Naive B cell (primary cell): ENCODE measurements at regions not wholly inside any gene's neighbourhood (a gene's known extent, or its start where the extent isn't known, plus 50 kb on each side); places are given as distances from the start of the nearest gene placed in this dataset.
"Not testable (repeated sequence)": the region's sequence is repeated elsewhere in the genome, so short reads cannot be mapped to it uniquely, and the experiment has no call there.

Source experiments
- ATAC-seq, 2 donors: fragments of 150-1000 bp; cut with Tn5 transposase; 2 replicates each; pipeline ENCODE4 v1.10.0; 2021; ENCODE audit warnings: low read depth in 2 of 2, mild to moderate bottlenecking in 2 of 2, moderate library complexity in 2 of 2
- DNase-seq: peaks from one replicate; pipeline ENCODE4 v3.0.0; 2022
- H3K27ac Mint-ChIP-seq, 6 donors: one replicate each; pipeline ENCODE4 v1.8.0; 2020 to 2022; ENCODE audit warnings: mild to moderate bottlenecking in 6 of 6, mixed read lengths in 6 of 6, moderate library complexity in 5 of 6, inconsistent platforms in 2 of 6
- H3K27me3 Mint-ChIP-seq, 3 donors: one replicate each; pipeline ENCODE4 v1.8.0; 2021 to 2022; ENCODE audit warnings: mixed read lengths in 3 of 3, mild to moderate bottlenecking in 1 of 3
- H3K36me3 Mint-ChIP-seq, 2 donors: one replicate each; pipeline ENCODE4 v1.8.0; 2020 to 2022; ENCODE audit warnings: mixed read lengths in 2 of 2, inconsistent platforms in 1 of 2, mild to moderate bottlenecking in 1 of 2
- H3K4me1 Mint-ChIP-seq, 3 donors: one replicate each; pipeline ENCODE4 v1.8.0; 2020 to 2022; ENCODE audit warnings: mixed read lengths in 3 of 3, inconsistent platforms in 1 of 3, mild to moderate bottlenecking in 1 of 3, moderate library complexity in 1 of 3
- H3K4me3 Mint-ChIP-seq, 8 donors: one replicate each; pipeline ENCODE4 v1.8.0; 2020 to 2022; ENCODE audit warnings: mild to moderate bottlenecking in 8 of 8, mixed read lengths in 8 of 8, moderate library complexity in 8 of 8, inconsistent platforms in 2 of 8
- H3K9me3 Mint-ChIP-seq, 7 donors: one replicate each; pipeline ENCODE4 v1.8.0; 2020 to 2022; ENCODE audit warnings: mixed read lengths in 7 of 7, mild to moderate bottlenecking in 5 of 7, inconsistent platforms in 2 of 7, moderate library complexity in 1 of 7

DNA sequence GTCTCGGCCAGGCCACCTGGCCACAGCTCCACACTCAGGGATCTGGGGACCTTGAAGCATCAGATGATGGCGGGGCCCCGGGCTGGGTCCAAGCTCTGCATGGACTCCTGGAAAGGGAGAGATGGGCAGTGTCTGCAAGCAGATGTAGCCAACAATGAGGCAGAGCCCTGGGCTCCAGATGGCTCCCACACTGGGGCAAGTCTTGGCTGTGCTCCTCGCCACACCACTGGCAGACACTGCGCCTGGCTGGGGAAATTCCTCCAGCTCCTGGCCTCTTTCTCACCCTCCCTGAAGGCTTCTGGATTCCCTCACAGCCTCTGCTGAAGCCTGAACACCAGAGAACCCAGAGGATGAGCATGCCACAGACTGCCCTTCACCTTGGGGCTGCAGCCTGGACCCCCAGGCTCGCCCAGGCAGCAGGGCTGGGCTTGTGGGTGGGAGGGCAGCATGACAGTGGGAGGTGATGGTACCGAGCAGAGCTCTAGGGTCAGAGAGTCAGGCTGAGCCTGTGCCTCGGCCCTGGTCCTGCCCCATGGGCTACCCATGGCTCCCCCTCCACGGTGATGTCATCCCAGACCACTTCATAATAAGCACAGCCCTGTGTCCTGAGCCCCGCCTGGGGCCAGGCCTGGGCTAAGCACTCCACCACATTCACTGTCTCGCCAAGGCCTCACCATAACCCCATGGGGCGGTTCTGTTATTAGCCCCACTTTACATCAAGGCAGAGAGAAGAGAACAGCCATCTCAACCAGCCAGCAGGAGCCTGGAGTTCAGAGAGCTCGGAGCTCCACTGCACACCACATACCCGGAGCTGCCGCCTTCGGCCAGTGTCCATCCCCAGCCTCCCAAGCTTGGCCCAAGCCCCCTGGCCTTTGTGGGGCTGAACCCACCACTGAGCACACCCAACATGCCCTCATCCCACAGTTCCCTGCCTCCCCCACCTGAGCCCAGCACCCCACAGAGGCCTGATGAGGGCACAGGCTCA, 62.2 kb upstream of the ADAMTS2 start:
- peak overlapping the region in 1 of 6 donors; percentile 2 for H3K27ac Mint-ChIP-seq
- DNase-seq (no peak), ATAC-seq (no peak)
- peaks cover 0 to 9% (median 0%) of the 10 kb centered on the region in 3 donors for H3K27me3 Mint-ChIP-seq
- H3K9me3 Mint-ChIP-seq: peaks cover 3 to 11% (median 6%) of the 10 kb centered on the region in 7 donors
- no peaks in the 10 kb centered on the region for H3K4me1 Mint-ChIP-seq
- H3K36me3 Mint-ChIP-seq: peaks cover 0 to 4% of the 10 kb centered on the region in 2 donors
- H3K4me3 Mint-ChIP-seq: no peak overlapping the region

DNA sequence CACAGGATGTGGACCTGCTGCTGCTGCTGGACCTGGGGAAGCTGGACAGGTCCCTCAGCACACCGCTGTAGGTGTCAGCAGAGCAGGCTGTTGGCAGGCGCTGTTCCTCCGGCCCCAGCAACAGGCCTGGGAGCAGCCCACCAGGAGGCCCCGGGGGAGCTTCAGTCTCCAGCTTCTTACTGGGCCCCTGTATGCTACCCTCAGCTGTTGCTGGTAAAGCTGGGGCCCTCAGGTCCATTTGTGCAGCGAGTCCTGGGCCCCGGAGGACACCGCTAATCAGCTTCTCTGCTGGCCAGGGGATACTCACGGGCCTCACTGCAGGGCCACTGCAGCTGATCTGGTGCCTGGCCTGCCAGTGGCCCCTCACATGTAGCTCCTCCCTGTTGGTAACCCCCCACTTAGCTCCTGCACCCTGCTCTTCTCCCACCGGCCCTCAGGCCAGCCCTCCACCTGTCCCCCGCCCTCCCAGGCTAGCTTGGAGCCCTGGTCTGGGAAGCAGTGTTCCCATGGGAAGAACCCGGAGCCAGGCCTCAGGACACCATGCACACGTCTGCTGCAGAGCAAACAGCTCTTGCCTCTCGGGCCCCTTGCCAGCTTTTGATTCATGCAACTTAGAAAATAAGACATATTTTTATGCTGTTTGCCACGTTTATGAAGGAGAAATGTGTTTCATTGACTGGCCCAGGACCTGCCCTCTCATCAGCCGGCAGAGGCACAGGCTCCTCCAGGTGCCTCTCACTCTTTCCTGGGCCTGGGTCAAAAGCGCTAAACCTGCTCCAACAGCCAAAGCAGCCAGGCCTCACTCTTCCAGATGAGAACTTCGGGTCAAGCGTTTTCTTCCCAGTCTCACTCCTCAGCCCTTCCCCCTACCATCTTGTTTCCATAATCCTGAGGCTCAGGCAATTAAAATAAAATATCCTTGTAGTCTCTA, 61.0 kb upstream of the ADAMTS2 start:
- Mint-ChIP-seq H3K4me1 (no peaks in the 10 kb centered on the region), H3K27ac (no peak overlapping the region), H3K9me3 (peaks cover 5 to 21% (median 18%) of the 10 kb centered on the region in 7 donors), H3K36me3 (peaks cover 5 to 13% of the 10 kb centered on the region in 2 donors), H3K4me3 (peak overlapping the region in 1 of 8 donors; percentile 21), H3K27me3 (peaks cover 0 to 9% (median 0%) of the 10 kb centered on the region in 3 donors)
- DNase-seq (no peak), ATAC-seq (no peak)

DNA sequence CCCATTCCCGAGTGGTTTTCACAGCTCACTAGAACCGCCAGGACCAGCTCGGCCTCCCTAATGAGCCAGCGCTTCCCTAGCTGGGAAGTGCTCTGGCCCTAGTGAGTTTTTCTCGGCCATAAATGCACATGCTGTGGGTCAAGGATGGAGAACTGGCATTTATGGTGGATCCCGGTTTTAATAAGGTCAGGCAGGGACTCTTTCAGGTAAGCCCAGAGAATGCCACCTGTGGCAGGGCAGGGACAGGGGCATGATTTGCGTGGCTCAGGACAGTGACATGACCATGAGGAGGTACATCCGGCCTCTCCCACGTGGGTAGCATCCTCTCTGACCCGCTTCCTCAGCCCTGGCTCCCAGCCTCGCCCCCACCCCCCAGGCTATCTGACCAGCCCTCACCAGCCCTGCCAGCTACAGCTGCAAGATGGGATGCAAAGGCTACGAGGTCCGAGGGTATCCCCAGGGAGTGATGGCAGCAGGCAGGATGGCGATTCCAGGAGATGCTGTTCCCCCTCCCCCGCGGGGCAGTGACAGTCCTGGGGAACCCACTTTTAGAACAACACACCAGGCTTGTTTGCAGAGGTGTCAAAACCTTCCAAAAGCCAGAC, 60.3 kb upstream of the ADAMTS2 start:
- Mint-ChIP-seq H3K27ac (no peak overlapping the region), H3K9me3 (peaks cover 5 to 28% (median 26%) of the 10 kb centered on the region in 7 donors), H3K36me3 (peaks cover 11 to 20% of the 10 kb centered on the region in 2 donors), H3K4me3 (no peak overlapping the region), H3K4me1 (no peaks in the 10 kb centered on the region), H3K27me3 (peaks cover 0 to 9% (median 0%) of the 10 kb centered on the region in 3 donors)
- DNase-seq: no peak
- ATAC-seq: no peak

DNA sequence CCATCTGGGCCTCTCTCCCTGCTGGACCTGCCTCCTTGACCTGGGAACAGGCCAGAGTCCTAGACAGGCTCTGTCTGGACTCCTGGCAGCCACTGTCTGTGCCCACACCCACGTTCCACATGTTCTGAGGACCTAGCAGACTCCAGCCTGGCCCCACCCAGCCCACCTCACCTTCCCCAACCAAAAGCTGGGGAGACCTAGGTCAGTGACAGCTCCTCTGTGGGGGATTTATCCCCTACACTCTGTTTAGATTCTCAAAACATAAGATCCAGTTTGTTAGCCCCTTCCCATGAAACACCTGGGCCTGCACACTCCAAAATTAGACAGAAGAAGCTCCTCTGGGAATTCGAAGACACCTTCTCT, 59.8 kb upstream of the ADAMTS2 start:
- Mint-ChIP-seq H3K27me3 (peaks cover 0 to 9% (median 0%) of the 10 kb centered on the region in 3 donors), H3K9me3 (peaks cover 5 to 32% (median 30%) of the 10 kb centered on the region in 7 donors), H3K27ac (no peak overlapping the region), H3K4me1 (no peaks in the 10 kb centered on the region), H3K4me3 (no peak overlapping the region), H3K36me3 (peaks cover 11 to 21% of the 10 kb centered on the region in 2 donors)
- ATAC-seq (no peak), DNase-seq (no peak)

DNA sequence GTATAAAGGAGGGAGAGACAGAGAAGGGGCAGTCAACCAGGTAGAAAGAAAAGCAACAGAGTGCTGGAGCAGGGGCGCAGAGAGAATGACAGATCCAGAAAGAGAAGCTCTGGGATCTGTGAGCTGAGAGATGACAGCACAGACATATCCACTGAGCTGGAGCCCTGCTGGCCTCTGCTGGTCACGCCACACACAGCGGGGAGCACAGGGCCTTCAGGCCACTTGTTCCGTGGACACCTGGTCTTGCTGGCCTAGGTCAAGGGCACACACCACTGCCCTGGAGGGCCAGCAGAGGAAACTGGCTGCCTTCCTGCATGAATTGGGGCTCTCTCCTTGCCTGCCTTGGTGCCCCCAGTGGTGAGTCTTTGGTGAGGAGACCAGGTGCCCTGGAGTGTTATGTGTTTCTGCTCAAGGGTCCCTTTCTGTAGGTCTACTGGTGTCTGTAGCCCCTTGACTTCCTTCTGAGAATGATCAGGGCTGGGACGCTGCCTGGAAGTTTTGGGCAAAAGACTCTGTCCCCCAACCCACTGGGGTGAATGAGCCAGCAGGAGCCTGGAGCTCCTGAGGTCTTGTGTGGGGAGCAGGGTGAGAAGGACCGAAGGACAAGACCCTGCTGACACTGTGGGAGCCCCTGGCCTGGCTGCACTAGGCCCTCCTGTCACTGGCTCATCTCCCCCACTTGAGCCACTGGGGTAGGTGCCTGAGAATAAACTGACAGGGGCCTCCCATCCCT, 59.2 kb upstream of the ADAMTS2 start:
- H3K4me3 Mint-ChIP-seq: no peak overlapping the region
- no peaks in the 10 kb centered on the region for H3K4me1 Mint-ChIP-seq
- H3K36me3 Mint-ChIP-seq: peaks cover 14 to 27% of the 10 kb centered on the region in 2 donors
- H3K27ac Mint-ChIP-seq: no peak overlapping the region
- H3K27me3 Mint-ChIP-seq: peaks cover 0 to 9% (median 0%) of the 10 kb centered on the region in 3 donors
- no peak for ATAC-seq
- H3K9me3 Mint-ChIP-seq: peaks cover 8 to 36% (median 35%) of the 10 kb centered on the region in 7 donors
- no peak for DNase-seq

DNA sequence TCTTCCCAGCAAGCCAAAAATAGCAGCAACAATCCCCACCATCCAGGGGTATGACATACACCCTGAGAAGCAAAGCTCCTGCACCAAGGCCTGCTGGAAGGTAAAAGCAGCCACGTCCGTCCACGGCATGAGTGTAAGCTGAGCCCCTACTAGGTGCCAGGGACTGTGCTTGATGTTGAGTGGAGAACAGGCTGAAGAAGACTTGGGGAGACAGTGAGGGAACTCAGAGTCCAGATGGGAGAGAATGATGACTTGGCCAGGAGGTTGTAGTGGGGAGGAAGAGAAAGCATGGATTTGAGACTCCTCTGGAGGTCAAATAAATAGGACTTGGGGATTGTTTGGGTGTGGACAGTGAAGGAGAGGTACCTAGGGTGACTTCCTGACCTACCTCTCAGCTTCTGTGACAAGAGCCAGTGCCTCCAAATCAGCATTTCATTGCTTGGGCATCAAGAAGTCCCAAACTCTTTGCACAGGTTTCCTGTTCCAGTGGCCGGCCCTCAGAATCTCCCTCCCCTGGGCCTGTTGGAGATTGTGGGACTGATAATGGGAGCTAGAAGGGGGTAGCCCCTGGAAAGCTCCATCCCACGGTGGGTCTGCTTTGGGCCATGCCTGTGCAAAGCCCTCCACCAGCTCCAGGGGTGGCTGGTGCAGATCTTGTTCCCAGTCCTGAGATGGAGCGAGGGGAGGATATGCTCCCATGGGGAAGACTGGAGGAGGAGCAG, 58.3 kb upstream of the ADAMTS2 start:
- Mint-ChIP-seq H3K27me3 (peaks cover 0 to 4% (median 0%) of the 10 kb centered on the region in 3 donors), H3K36me3 (peaks cover 18 to 35% of the 10 kb centered on the region in 2 donors), H3K9me3 (peaks cover 13 to 45% (median 44%) of the 10 kb centered on the region in 7 donors), H3K4me1 (no peaks in the 10 kb centered on the region), H3K4me3 (no peak overlapping the region), H3K27ac (no peak overlapping the region)
- ATAC-seq (no peak), DNase-seq (no peak)

DNA sequence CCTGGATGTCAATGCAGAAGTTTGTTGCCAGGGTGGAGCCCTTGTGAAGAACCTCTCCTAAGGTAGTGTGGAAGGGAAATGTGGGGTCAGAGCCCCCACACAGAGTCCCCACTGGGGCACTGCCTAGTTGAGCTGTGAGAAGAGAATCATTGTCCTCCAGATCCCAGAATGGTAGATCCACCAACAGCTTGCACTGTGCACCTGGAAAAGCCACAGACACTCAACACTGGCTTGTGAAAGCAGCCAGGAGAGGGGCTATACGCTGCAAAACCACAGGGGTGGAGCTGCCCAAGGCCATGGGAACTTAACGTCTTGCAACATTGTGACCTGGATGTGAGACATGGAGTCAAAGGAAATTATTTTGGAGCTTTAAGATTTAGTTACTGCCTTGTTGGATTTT, 55.2 kb upstream of the ADAMTS2 start:
- not testable (repeated sequence) for H3K4me3 Mint-ChIP-seq, DNase-seq, ATAC-seq, H3K27me3 Mint-ChIP-seq, H3K27ac Mint-ChIP-seq, H3K4me1 Mint-ChIP-seq
- H3K36me3 Mint-ChIP-seq: peaks cover 18 to 39% of the 10 kb centered on the region in 2 donors
- H3K9me3 Mint-ChIP-seq: peaks cover 15 to 63% (median 50%) of the 10 kb centered on the region in 7 donors

DNA sequence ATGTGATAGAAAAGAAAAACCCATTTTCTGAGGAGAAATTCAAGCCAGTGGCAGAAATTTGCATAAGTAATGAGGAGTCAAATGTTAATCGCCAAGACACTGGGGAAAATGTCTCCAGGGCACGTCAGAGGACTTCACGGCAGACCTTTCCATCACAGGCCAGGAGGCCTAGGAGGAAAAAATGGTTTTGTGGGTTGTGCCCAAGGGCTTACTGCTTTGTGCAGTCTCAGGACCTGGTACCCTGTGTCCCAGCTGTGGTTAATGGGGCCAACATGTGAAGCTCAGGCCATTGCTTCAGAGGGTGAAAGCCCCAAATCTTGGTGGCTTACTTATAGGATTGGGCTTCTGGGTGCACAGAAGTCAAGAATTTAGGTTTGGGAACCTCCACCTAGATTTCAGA, 54.8 kb upstream of the ADAMTS2 start:
- H3K4me3 Mint-ChIP-seq: no peak overlapping the region
- H3K4me1 Mint-ChIP-seq: no peaks in the 10 kb centered on the region
- no peak overlapping the region for H3K27ac Mint-ChIP-seq
- H3K27me3 Mint-ChIP-seq: no peaks in the 10 kb centered on the region
- ATAC-seq (no peak), DNase-seq (no peak)
- H3K9me3 Mint-ChIP-seq: peaks cover 15 to 66% (median 50%) of the 10 kb centered on the region in 7 donors
- H3K36me3 Mint-ChIP-seq: peaks cover 18 to 39% of the 10 kb centered on the region in 2 donors

DNA sequence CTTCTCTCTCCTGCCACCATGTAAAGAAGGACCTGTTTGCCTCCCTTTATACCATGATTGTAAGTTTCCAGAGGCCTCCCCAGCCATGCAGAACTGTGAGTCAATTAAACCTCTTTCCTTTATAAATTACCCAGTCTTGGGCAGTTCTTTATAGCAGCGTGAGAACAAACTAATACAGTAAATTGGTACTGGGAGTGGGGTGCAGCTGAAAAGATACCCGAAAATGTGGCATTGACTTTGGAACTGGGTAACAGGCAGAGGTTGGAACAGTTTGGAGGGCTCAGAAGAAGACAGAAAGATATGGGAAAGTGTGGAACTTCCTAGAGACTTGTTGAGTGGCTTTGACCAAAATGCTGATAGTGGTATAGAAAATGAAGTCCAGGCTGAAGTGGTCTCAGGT, 54.1 kb upstream of the ADAMTS2 start:
- H3K27me3 Mint-ChIP-seq, DNase-seq, H3K4me1 Mint-ChIP-seq, ATAC-seq, H3K4me3 Mint-ChIP-seq, H3K27ac Mint-ChIP-seq: not testable (repeated sequence)
- Mint-ChIP-seq H3K36me3 (peaks cover 18 to 39% of the 10 kb centered on the region in 2 donors), H3K9me3 (peaks cover 15 to 67% (median 50%) of the 10 kb centered on the region in 7 donors)

DNA sequence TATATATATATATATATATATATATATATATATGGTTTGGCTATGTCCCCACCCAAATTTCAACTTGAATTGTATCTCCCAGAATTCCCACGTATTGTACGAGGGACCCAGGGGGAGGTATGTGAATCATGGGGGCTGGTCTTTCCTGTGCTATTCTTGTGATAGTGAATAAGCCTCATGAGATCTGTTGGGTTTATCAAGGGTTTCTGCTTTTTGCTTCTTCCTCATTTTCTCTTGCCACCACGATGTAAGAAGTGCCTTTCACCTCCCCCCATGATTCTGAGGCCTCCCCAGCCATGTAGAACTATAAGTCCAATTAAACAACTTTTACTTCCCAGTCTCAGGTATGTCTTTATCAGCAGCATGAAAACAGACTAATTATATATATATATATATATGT, 52.3 kb upstream of the ADAMTS2 start:
- DNase-seq (no peak), ATAC-seq (no peak)
- no peak overlapping the region for H3K4me3 Mint-ChIP-seq
- H3K9me3 Mint-ChIP-seq: peaks cover 16 to 79% (median 56%) of the 10 kb centered on the region in 7 donors
- H3K36me3 Mint-ChIP-seq: peaks cover 22 to 35% of the 10 kb centered on the region in 2 donors
- peak overlapping the region in 1 of 6 donors; percentile 34 for H3K27ac Mint-ChIP-seq
- H3K4me1 Mint-ChIP-seq: no peaks in the 10 kb centered on the region
- no peaks in the 10 kb centered on the region for H3K27me3 Mint-ChIP-seq
